B cell (primary cell): ENCODE measurements at regions not wholly inside any gene's neighbourhood (a gene's known extent, or its start where the extent isn't known, plus 50 kb on each side); places are given as distances from the start of the nearest gene placed in this dataset.
A peak's percentile ranks its signal among the peaks of the same experiment; 100 is the strongest.

ENCODE experiments used
- ATAC-seq: fragments of 200-7000 bp; cut with Tn5 transposase; one replicate; pipeline ENCODE4 v1.10.0; 2021; ENCODE audit warnings: low read depth, mild to moderate bottlenecking, moderate number of reproducible peaks, moderate library complexity
- CTCF ChIA-PET: fragments of 350-600 bp; sonication (Branson Sonifier 250); formaldehyde crosslinking; loops from one replicate; lab custom pipeline; 2021; ENCODE audit warnings: antibody characterized with exemption, inconsistent platforms; lab: Charles Lee
- POLR2A ChIA-PET: fragments of 350-600 bp; sonication (Branson Sonifier 250); formaldehyde crosslinking; loops from one replicate; lab custom pipeline; 2021; ENCODE audit warnings: antibody characterized with exemption; lab: Charles Lee
- DNase-seq: peaks from one replicate; pipeline ENCODE4 v3.0.0; 2013
- H2AFZ ChIP-seq: 2 replicates; pipeline ENCODE4 v1.6.1; 2012; ENCODE audit warnings: mild to moderate bottlenecking, low read depth, low read length; ENCODE audit not compliant: insufficient read depth, poor library complexity, severe bottlenecking
- H3K27ac ChIP-seq, 2 donors: 1 replicate in 1 of 2; 2 replicates in 1 of 2; pipeline ENCODE4 v1.5.1; 2012 to 2013; ENCODE audit warnings: low read length in 2 of 2, mild to moderate bottlenecking in 2 of 2, moderate library complexity in 1 of 2
- H3K27me3 ChIP-seq, 4 experiments: fragments of 200-600 bp in 1 of 4; sonication (generic) in 1 of 4; replicated peaks in 1 of 4; 1 replicate in 2 of 4; 2 replicates in 2 of 4; pipeline versions ENCODE4 v1.6.1 to v1.7.0; 2013 to 2016; ENCODE audit warnings: low read length in 3 of 4, mild to moderate bottlenecking in 2 of 4, mixed read lengths in 1 of 4, moderate library complexity in 1 of 4; ENCODE audit not compliant: insufficient read depth in 4 of 4, control insufficient read depth in 3 of 4; ENCODE audit errors: control extremely low read depth in 1 of 4
- H3K36me3 ChIP-seq, 2 experiments: replicated peaks in 1 of 2; 1 replicate in 1 of 2; 2 replicates in 1 of 2; pipeline versions ENCODE4 v1.6.1 to v1.7.1; 2013; ENCODE audit warnings: low read length in 1 of 2; ENCODE audit not compliant: insufficient read depth in 2 of 2, control insufficient read depth in 1 of 2; ENCODE audit errors: control extremely low read depth in 1 of 2, extremely low read depth in 1 of 2
- H3K4me1 ChIP-seq, 2 donors: fragments of 200-600 bp in 1 of 2; sonication (generic) in 1 of 2; 1 replicate in 1 of 2; 2 replicates in 1 of 2; pipeline versions ENCODE4 v1.5.1 to v1.6.1; 2013 to 2017; ENCODE audit warnings: low read length in 2 of 2; ENCODE audit not compliant: control insufficient read depth in 2 of 2, insufficient read depth in 2 of 2
- H3K4me2 ChIP-seq: replicated peaks from 2 replicates; pipeline ENCODE3; 2012; ENCODE audit warnings: mild to moderate bottlenecking, low read depth, low read length; ENCODE audit not compliant: poor library complexity, severe bottlenecking
- H3K4me3 ChIP-seq, 5 experiments: fragments of 200-600 bp in 1 of 5; sonication (generic) in 1 of 5; 1 replicate in 3 of 5; 2 replicates in 2 of 5; pipeline versions ENCODE4 v1.5.1 to v1.7.0; 2011 to 2016; ENCODE audit warnings: low read length in 4 of 5, mild to moderate bottlenecking in 4 of 5, low read depth in 2 of 5, control low read depth in 1 of 5, moderate library complexity in 1 of 5; ENCODE audit not compliant: insufficient read depth in 1 of 5; ENCODE audit errors: control extremely low read depth in 1 of 5, extremely low read depth in 1 of 5
- H3K79me2 ChIP-seq: fragments of 200-600 bp; sonication (generic); one replicate; pipeline ENCODE4 v1.6.0; 2016; ENCODE audit warnings: low read length; ENCODE audit not compliant: control insufficient read depth, insufficient read depth
- H3K9ac ChIP-seq: fragments of 200-600 bp; sonication (generic); 2 replicates; pipeline ENCODE4 v1.6.1; 2017; ENCODE audit warnings: mild to moderate bottlenecking, low read length, moderate library complexity
- H3K9me3 ChIP-seq, 3 donors: one replicate each; pipeline versions ENCODE4 v1.6.1 to v1.7.1; 2013; ENCODE audit warnings: low read length in 2 of 3; ENCODE audit not compliant: control insufficient read depth in 2 of 3, insufficient read depth in 1 of 3; ENCODE audit errors: control extremely low read depth in 1 of 3
- H4K20me1 ChIP-seq: 2 replicates; pipeline ENCODE4 v1.6.0; 2012; ENCODE audit warnings: mild to moderate bottlenecking, low read length; ENCODE audit not compliant: insufficient read depth, control insufficient read depth, poor library complexity, severe bottlenecking
- H3K27ac Mint-ChIP-seq: one replicate; pipeline ENCODE4 v1.8.0; 2021; ENCODE audit warnings: mixed read lengths
- H3K27me3 Mint-ChIP-seq: one replicate; pipeline ENCODE4 v1.8.0; 2021; ENCODE audit warnings: mixed read lengths
- H3K4me1 Mint-ChIP-seq: one replicate; pipeline ENCODE4 v1.8.0; 2021; ENCODE audit warnings: mixed read lengths
- H3K4me3 Mint-ChIP-seq: one replicate; pipeline ENCODE4 v1.8.0; 2021; ENCODE audit warnings: mixed read lengths
- H3K9me3 Mint-ChIP-seq: one replicate; pipeline ENCODE4 v1.8.0; 2022; ENCODE audit warnings: mixed read lengths; ENCODE audit not compliant: insufficient read depth
- EZH2 ChIP-seq: IDR thresholded peaks from 2 replicates; pipeline ENCODE4 v1.6.1; 2012; ENCODE audit warnings: borderline replicate concordance, low read depth, mild to moderate bottlenecking, moderate library complexity, low read length; ENCODE audit not compliant: insufficient read depth, poor library complexity, severe bottlenecking
- WGBS: methylation state at CpG from one replicate; pipeline ENCODE4 v1.1.5; 2013; ENCODE audit warnings: missing lambda C conversion rate; ENCODE audit not compliant: insufficient coverage; 5-methylcytosine and 5-hydroxymethylcytosine counted together
- intact Hi-C: fragments of 100-400 bp; cut with micrococcal nuclease; formaldehyde crosslinking; loops from one replicate; pipeline ENCODE4 v1.10.0; 2022
- TF ChIP-seq, protein P1 (sequence below): fragments of 200-600 bp; IDR thresholded peaks from one replicate; pipeline ENCODE4 v1.8.0; 2022; ENCODE audit warnings: antibody characterized with exemption, mild to moderate bottlenecking

DNA sequence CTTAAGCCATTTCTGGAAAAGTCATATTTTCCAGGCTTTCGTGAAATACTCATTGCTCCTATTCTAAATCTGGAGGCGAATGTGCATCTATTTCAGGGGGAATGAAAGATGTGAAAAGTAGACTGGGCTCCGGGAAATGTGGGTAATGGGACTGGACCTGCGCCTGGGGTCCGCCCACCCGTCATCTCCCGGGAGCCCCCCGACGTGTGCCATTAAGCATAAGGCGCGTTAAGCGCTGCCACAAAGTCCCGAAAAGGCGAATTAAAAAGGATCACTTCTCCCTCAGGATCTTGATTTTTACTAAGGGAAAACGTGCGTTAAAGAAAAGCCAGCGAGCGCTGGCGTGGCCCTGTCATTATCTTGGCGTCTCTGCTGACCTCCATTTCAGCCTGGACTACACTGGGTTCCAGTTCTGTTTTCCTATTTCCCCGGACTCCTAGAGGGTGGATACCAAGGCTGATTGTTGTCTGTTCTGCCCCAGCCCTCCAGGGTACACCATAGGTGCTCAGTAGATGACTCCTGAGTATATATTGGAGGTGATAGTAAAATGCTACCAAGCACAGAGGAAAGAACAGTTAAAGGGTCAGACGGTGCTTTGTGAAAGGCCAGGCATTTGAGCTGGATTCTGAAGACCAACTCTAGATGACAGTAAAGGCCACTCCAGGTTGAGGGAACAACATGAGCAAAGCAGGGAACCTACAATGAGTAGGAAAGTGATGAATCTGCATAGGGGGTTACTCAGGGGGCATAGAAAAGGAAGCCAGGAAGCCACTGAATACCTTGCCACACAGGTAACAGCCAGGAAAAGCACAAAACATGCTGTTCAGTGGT lies 89.2 kb upstream of the ARID1B start:
- Histone ChIP-seq H2AFZ (peak overlapping the region; percentile 81), H3K27ac (peak overlapping the region; percentile 59 to 71), H3K4me3 (peak overlapping the region; percentile 67 to 87 (median 72)), H3K36me3 (no peaks in the 10 kb centered on the region), H3K4me1 (peaks cover 50 to 52% of the 10 kb centered on the region in 2 donors), H4K20me1 (no peaks in the 10 kb centered on the region), H3K79me2 (peaks cover 22% of the 10 kb centered on the region), H3K9me3 (no peaks in the 10 kb centered on the region), H3K4me2 (peak overlapping the region; percentile 87), H3K27me3 (no peaks in the 10 kb centered on the region), H3K9ac (peak overlapping the region; percentile 76)
- no peaks in the 10 kb centered on the region for H3K27me3 Mint-ChIP-seq
- TF ChIP-seq, protein P1, sequence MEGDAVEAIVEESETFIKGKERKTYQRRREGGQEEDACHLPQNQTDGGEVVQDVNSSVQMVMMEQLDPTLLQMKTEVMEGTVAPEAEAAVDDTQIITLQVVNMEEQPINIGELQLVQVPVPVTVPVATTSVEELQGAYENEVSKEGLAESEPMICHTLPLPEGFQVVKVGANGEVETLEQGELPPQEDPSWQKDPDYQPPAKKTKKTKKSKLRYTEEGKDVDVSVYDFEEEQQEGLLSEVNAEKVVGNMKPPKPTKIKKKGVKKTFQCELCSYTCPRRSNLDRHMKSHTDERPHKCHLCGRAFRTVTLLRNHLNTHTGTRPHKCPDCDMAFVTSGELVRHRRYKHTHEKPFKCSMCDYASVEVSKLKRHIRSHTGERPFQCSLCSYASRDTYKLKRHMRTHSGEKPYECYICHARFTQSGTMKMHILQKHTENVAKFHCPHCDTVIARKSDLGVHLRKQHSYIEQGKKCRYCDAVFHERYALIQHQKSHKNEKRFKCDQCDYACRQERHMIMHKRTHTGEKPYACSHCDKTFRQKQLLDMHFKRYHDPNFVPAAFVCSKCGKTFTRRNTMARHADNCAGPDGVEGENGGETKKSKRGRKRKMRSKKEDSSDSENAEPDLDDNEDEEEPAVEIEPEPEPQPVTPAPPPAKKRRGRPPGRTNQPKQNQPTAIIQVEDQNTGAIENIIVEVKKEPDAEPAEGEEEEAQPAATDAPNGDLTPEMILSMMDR: no peak
- TF ChIP-seq EZH2: no peak
- H3K4me3 Mint-ChIP-seq: peak overlapping the region; percentile 82
- whole genome bisulfite sequencing: 23% methylated on average over 21 of the region's 22 CpGs
- peak overlapping the region; percentile 93 for H3K27ac Mint-ChIP-seq
- ChIA-PET CTCF (interaction anchor here (1.0 to 3.2 kb wide), 3 partner anchors 10 to 92 kb away, joined by 3 to 22 read pairs (median 3); partner anchors contain the start of gene ARID1B), POLR2A (interaction anchor here (0.6 to 2.6 kb wide), 5 partner anchors 11 to 91 kb away, joined by 3 to 20 read pairs (median 3); partner anchors contain the start of gene ARID1B)
- peaks cover 60% of the 10 kb centered on the region for H3K4me1 Mint-ChIP-seq
- intact Hi-C loops: loop anchor here (1.0 to 2.0 kb wide), 5 partner anchors 9 to 587 kb away; partner anchors contain the start of gene ARID1B
- no peaks in the 10 kb centered on the region for H3K9me3 Mint-ChIP-seq
- peak; percentile 45 for DNase-seq
- ATAC-seq: no peak
